Astrocyte of the cerebellum (primary cell): ENCODE measurements at regions not wholly inside any gene's neighbourhood (a gene's known extent, or its start where the extent isn't known, plus 50 kb on each side); places are given as distances from the start of the nearest gene placed in this dataset.

Experiments used
- DNase-seq: peaks from one replicate; pipeline ENCODE4 v3.0.0-alpha.2; 2011; ENCODE audit warnings: low read depth
- H3K4me3 ChIP-seq: 2 replicates; pipeline ENCODE4 v1.5.1; 2011; ENCODE audit warnings: mild to moderate bottlenecking, low read depth, low read length, moderate library complexity
- in situ Hi-C: cut with HindIII; loops from 2 replicates; pipeline ENCODE4 v1.10.0; 2017; ENCODE audit warnings: low sequenced_read_pairs
- TF ChIP-seq, protein P1 (sequence below): IDR thresholded peaks from 2 replicates; pipeline ENCODE4 v1.5.1; 2012; ENCODE audit warnings: low read length, low read depth, moderate library complexity, mild to moderate bottlenecking; ENCODE audit errors: missing control alignments

DNA sequence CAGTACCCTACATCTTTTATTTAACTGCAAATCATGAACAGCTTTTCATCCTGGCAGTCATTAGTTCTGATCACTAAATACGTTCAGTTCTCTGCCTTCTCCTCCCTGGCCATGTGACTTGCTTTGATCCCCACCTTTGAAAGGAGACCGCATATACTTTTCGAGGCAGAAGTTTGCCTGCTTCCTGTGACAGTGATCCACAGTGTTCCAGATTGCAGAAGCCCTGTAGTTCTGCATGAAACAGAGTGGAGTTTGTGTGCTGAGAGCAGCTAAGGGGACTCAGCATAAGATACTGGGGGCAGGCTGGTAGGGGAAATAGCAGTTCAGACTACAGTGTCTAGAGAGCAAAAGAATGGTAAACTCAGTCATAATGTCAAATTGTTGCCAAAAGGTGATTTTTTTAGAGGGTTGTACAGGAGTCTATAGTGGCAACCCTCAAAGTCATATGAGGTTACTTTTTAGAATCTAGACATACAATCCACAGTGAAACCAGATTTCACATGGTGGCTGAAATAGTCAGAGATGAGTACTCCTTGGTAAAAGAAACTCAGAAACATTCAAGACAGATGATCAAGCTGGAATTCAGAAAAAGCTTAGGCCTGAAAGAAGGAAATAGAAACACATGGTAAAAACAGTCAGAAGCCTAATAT is 1800.4 kb upstream of the CELF4 start:
- no peak overlapping the region for H3K4me3 ChIP-seq
- in situ Hi-C loops: no loop called here
- TF ChIP-seq, protein P1, sequence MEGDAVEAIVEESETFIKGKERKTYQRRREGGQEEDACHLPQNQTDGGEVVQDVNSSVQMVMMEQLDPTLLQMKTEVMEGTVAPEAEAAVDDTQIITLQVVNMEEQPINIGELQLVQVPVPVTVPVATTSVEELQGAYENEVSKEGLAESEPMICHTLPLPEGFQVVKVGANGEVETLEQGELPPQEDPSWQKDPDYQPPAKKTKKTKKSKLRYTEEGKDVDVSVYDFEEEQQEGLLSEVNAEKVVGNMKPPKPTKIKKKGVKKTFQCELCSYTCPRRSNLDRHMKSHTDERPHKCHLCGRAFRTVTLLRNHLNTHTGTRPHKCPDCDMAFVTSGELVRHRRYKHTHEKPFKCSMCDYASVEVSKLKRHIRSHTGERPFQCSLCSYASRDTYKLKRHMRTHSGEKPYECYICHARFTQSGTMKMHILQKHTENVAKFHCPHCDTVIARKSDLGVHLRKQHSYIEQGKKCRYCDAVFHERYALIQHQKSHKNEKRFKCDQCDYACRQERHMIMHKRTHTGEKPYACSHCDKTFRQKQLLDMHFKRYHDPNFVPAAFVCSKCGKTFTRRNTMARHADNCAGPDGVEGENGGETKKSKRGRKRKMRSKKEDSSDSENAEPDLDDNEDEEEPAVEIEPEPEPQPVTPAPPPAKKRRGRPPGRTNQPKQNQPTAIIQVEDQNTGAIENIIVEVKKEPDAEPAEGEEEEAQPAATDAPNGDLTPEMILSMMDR: no peak
- no peak for DNase-seq

DNA sequence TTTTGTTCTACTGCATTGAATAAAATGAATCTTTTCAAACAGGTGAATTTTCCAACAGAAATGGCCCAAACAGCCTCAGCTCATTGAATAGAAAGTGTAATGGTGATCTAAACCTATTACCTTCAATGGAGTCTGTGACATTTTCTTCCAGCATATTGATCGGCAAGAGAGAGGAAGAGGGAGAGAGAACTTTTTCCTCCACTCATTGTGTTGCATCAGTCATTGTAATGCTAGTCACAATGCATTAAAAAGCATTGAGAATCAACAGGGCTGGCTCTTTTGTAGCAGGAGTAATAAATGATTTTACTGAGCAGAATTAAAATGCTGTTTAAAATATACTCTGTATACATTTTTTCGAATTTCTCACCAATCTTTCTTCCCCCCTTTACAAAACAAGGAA is 1794.5 kb upstream of the CELF4 start:
- TF ChIP-seq, protein P1: no peak
- in situ Hi-C loops: no loop called here

DNA sequence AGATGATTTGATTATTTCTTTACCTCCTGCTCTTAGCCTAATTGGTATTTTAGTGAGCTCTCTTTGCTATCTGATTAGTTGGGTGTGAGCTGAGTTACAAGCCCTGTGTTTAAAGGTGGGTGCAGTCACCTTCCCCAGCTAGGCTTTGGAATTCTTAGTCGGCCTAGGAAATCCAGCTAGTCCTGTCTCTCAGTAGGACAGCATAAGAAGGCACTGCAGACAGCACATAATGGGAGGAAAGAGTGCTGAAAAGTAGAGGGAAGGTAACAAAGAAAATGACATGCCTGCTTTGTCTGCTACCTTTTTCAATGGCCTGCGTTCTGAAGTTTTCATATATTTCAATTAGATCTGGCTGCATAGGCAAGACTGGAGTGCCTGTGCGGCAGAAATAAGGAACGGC is 1794.0 kb upstream of the CELF4 start:
- no peak overlapping the region for H3K4me3 ChIP-seq
- in situ Hi-C loops: no loop called here
- DNase-seq: no peak
- TF ChIP-seq, protein P1: no peak

More for the DNA sequence above, 1794.5 kb upstream of the CELF4 start:
- no peak overlapping the region for H3K4me3 ChIP-seq
- DNase-seq: no peak

DNA sequence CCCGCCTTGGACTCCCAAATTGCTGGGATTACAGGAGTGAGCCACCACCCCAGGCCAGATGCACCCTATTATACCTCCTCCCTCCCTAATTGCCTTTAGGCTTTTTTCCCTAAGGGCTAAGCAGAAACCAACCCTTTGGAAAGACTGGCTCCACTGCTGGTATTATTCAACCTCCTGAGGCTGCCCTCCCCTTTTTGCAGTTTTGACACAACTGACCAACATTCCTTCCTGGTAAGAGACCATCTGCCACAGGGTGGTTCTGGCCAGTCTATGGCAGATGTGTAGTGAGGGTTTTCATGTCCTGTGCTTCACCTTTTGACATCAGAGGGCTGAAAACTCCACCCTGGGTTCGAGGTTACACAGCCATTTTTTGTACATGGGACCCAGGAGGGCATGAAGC is 1785.3 kb upstream of the CELF4 start:
- TF ChIP-seq, protein P1: no peak
- in situ Hi-C loops: no loop called here
- no peak for DNase-seq
- H3K4me3 ChIP-seq: no peak overlapping the region

DNA sequence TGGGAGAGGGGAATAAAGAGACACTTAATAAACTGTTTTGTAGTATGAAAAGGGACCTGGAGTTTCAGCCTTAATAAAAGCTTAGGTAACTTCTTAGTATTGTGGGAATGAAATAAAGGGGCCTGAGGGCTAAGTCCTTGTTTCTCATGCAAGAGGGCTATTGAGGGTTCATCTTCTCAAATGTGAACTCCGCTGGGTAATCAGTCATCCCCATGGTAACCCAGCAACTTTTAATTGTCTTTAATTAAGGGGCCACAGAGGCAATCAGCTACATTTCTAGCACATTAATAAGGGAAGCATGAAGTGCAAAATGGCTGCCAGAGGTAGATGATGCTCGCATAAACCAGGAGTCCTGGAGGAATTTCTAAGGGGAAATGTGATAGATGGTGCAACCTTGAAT is 1784.2 kb upstream of the CELF4 start:
- TF ChIP-seq, protein P1: no peak
- no peak for DNase-seq
- in situ Hi-C loops: no loop called here
- H3K4me3 ChIP-seq: no peak overlapping the region

DNA sequence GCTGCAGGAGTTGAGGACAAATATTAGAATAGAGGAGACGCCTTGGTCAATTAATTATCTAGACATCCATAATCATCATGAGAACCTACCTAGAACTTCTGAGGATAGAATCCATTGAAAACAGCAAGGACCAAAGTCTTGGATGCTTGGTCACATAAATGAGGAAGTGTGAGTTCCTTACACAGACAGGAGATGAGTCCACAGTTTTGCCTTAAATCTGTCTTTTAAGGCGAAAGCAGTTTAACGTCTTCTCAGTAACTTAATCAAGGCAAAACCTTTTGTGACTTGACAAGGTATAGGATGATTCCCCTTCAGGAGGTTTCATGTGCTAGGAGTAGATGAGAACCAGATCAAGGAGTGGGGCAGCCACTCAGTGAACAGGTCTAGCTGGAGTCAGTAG is 1783.2 kb upstream of the CELF4 start:
- TF ChIP-seq, protein P1: no peak
- in situ Hi-C loops: no loop called here
- no peak overlapping the region for H3K4me3 ChIP-seq
- DNase-seq: no peak
